Activated CD4-positive, alpha-beta T cell treated with anti-CD3 and anti-CD28 coated beads, Interleukin-10, Interleukin-2, amounts not matched to agents 100 ng/mL and 50 ng/mL, durations not matched to agents 16 hours and 8 hours (primary cell): ENCODE measurements at regions not wholly inside any gene's neighbourhood (a gene's known extent, or its start where the extent isn't known, plus 50 kb on each side); places are given as distances from the start of the nearest gene placed in this dataset.
"Not testable (repeated sequence)": the region's sequence is repeated elsewhere in the genome, so short reads cannot be mapped to it uniquely, and the experiment has no call there.

Experiments
- DNase-seq: peaks from one replicate; pipeline ENCODE4 v3.0.0-alpha.2; 2020

DNA sequence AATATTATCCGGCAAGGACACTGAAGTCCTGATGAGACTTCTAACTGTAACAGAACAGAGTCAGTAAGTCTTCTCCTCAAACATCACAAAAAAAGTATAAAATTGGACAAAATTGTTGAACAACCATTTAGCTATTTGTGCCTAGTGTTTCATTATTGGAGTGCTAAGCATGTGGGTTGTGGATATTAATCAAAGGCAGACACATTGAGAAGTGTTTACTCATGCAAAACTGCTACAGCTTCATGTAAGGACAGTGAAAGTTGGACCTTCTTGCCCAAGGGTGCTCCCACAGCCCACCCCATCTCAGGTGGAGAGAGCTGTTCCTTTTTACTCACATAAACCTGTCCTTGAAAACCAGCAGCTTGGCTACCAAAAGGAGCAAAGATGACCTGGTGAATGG lies 355.1 kb upstream of the DAB2 start:
- no peak for DNase-seq

DNA sequence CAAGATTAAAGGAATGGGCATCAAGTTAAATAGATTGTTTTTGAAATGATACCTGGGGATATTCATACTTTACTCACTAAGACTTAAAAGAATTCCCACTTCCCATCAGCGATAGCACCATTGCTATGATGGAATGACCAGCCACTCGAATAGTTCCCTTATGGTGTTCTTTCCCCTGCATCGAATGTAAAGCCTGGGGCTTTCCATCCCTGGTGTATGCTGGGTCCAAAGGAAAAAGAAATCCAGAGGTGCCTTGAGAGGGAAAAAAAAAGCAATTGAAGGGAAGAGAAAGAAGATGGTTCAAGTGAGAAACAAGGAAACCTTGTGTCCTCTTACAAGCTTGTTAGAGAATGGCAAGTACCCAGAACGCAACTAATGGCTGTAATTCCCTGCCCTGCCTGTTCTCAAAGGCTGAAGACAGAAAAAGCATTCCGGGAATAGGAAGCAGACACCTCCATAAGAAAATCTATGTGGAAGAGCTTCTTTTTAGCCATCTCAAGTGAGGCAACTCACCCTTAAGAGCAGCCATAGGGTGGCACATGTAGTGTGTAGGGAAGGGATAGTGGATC lies 351.1 kb upstream of the DAB2 start:
- no peak for DNase-seq

DNA sequence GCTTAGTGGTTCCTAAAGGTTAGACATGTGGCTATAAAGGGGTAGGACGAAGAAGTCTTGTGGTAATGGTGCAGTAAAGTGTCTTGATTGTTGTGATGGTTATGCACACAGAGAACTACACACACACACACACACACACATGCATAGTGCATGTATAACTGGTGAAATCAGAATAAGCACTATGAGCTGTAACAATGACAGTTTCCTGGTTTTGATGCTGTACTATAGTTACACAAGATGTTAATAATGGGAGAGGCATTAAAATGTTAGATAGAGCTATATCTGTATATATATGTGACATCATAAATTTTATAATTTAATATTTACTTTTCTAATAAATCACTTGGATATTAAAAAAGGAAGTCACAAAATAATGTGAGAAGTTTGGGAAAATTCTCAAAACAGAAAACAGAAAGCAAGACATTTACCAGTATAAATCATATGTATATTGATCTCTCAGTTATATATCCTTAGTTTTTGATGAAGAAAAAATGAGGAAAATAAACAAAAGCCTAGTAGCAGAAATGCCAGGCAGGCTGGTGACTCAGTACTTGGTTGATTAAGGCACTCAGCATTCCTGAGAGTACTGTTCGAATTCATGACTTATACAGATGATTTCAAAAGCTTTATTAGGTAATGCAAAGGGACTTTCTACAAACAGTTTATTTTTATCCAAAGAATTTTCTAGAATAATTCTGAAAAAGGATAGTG lies 350.5 kb upstream of the DAB2 start:
- DNase-seq, result no peak

DNA sequence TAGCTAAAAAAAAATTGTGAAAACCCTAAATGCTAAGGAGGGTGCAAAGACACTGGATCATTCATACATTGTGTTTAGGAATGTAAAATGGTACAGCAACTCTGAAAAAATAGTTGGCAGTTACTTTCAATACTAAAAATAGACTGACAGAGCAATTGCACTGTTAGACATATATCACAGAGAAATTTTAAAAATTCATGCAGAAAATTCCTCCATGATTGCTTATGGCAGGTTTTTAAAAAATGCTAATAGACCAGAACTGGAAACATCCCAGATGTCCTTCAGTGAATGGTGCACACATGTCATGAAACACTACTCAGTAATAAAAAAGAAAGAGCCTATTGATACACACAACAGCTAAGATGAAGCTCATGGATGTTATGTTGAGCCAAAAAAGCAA lies 349.8 kb upstream of the DAB2 start:
- DNase-seq, result no peak

DNA sequence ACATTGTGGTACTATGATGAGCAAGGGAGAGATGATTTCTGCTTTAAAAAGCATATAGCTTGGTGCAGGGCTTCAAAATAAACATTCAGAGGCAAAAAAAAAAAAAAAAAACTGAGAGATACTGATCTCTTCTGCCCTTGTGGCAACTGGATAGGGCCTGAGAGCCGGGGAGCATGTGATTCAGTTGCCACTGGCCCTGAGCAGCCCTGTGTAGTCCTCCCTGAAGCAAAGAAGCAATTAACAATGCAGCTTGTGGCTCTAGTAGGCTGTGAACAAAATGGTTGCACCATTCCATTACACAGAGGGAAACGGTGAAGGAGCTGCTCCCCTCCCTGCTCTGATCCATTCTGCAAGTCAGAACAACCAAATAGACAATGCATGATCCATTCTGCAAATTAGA lies 347.5 kb upstream of the DAB2 start:
- DNase-seq, result no peak

DNA sequence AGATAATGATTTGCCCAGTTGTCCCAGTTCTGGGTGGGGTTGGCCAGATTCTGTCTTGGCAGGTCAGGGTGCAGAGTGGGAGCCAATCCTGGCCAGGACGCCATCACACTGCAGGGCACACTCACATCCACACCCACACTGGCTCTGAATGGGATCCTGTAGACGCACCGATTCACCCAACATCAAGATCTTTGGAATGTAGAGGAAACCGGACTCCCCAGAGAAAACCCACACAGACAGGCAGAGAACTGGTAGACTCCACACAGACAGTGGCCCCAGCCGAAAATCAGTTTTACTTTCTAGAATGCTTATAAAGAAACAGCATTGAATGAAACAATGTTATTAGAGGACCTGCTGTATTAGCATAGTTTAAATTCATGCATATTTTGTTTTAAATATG lies 343.1 kb upstream of the DAB2 start:
- DNase-seq, result no peak

DNA sequence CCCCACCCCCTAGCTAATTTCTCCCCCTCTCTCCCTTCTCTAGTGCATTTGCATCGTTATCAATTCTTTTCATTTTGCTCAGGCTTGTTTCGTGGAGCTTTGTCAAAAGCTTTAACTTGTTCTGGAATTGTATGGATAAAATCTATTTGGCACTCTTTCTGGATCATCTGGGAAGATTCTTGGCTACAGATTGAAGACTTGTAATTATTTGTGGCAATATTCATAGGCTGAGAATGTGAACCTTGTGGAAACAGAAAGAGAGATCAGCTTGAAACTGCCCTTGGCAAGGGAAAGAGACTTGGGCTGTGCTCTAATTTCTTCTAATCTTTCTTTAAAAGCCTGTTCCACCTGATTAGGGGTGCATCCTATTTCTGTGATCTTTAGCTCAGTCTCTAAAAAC lies 340.6 kb upstream of the DAB2 start:
- no peak for DNase-seq

DNA sequence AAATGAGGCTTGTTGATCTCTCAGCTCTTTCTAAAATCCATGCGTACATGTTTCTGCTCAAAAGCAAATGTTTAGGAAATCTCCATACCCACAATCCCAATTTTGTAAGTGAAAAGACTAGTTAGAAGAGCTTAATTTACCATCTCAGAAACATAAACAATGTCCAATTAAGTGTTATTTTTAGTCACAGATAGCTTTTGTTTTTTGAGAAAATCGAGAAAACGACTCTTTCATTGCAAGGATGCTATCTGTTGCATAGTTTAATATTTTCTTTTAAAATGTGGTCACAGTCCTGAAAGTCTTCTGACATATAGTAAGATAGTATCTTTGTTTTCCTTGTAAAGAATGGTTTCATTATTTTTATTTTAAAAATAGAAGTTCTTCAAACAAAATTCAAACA lies 338.0 kb upstream of the DAB2 start:
- DNase-seq, result no peak

DNA sequence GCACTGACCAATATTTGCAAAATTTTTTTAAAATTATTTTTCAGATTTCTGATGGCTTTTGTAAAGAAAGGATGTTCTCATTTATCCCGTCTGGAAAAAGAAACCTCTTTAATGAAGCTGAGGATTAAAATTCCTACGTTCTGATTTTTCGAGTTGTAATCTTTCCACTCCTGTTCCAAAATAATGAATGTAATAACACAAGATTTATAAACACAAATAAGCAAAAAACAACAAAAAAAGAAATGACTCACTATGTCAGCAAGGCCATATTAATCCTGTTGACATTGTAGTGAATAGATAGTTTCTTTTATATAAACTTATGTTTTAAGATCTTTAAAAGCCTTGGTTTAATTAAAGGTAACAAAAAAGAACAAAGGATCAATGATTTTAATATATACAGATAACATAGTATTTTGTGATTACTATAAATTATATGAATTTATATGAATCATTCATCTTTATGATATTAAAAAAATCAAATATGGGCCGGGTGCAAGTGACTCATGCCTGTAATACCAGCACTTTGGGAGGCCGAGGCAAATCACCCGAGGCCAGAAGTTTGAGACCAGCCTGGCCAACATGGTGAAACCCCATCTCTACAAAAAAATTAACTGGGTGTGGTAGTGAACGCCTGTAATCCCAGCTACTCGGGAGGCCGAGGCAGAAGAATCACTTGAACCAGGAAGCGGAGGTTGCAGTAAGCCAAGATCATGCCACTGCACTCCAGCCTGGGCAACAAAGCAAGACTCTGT lies 336.6 kb upstream of the DAB2 start:
- DNase-seq, result no peak

DNA sequence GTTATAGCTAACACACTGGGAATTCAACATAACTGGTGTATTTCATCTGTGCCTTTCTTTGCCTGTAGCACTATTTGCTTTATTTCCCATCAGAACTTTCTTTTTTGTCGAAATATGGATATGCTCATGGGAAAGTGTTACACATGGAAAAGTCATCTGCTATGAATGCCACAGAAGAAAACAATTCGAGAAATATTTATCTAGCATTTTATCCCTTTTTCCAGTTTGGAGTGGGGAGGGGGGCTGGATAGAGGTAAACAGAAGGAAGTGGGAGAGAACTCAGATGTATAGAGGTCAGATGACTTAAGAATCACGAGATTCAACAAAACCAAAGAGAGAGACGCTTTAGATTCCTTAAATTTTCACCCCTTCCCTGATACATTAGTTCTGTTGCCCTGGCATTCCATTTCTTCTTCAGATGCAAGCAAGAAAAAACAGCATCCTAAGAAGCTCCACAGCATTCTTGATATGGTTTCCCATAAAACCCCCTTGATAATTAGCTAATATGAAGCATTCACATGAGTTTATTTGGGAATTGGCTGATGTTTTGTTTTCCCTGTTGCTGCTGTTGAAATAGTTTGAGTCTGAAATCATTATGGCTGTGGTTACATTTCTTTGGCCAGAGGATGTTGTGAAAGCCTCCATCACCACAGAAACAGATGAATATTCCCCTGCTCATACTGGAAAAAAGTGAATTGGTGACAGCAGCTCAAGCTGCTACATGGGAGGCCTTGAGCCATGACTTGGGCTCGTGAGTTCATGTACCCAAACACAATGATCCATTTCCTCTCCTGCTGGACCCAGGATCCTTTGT lies 335.8 kb upstream of the DAB2 start:
- DNase-seq, result no peak

DNA sequence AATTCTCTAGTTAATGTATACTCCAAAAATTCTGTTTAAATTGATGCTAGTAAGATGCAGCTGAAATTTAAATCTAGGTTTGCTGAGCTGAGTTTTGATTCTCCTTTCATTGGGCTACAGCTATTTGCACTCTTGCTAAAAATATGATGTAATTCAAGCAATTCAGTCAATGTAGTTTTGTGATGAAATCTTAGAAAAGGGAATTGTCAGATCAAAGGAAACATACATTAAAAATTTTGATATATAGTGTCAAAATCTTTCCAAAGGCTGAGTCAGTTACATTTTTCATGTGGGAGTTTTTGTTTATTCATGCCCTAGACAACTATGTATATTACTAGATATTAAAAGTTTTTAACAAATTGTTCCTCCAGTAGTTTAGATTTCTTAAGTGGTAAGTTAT lies 334.9 kb upstream of the DAB2 start:
- DNase-seq, result no peak

DNA sequence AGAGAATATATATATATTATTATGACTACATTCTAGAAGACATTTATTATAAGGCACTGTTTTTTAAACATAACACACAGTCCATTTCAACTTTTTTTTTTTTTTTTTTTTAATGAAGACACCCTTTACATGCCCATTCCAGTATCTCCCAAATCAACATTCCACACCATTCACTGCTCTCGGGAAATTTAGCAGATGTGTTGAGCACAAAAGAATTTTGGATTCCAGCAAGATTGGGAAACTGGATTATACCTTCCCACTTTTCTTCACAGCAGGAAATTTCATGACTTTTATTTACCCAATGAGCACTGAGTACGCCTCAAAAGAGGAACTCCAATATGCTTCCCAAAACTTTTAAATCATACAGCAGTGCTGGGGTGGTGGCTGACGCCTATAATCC lies 333.6 kb upstream of the DAB2 start:
- DNase-seq, result no peak

DNA sequence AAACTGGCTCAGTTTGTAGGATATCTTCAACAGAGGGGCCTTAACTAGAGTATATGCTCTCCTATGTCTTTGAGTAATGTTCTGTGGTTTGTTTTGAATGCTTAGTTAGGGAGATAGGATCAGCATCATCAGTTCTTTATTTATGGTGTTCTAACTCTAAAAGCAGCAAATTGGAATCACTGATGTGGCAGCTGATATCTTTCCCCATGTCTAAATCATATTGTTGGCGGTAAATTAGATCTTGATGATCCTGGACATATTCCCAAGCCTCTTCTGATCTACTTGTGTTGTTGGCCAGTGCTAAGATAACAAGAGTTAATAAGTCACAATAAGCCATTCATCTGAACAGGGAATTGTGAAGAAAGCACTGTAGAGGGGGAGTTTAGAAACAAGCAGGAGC lies 332.4 kb upstream of the DAB2 start:
- DNase-seq, result no peak

DNA sequence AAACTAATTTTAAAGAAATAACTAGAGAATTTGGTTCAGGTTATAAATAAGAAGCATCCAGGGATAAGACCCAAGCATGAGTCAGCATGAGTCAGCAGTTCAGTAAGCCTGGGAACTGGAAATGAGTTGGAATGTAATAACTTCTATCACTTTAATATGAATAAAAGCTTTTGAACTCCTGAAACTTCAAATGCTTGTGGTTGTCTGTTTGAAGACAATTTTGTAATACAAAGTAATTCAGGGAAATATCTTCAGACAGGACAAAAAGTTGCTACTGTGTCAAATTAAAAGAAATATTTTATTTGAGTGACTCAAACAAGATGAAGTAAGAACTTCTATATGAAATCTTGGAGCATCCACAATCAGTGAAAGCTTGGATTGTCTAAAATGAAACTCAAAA lies 331.2 kb upstream of the DAB2 start:
- no peak for DNase-seq

DNA sequence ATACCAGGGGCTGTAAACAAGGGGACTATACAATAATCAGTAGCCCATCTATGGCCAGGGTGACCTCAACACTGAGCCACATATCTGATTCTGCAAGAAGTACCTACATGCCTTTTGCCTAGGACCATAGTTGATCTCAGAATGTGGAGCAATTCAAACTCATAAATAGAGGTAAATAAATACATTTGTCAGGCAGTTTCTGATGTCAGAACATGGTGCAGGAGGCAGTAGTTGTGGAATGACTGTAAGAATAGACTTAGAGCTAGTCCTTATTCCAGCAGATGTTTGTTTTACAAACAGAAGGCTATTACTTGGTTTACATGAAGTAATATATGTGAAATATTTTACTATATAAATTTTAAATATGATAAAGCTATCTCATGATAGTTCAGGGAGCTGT lies 330.7 kb upstream of the DAB2 start:
- no peak for DNase-seq

DNA sequence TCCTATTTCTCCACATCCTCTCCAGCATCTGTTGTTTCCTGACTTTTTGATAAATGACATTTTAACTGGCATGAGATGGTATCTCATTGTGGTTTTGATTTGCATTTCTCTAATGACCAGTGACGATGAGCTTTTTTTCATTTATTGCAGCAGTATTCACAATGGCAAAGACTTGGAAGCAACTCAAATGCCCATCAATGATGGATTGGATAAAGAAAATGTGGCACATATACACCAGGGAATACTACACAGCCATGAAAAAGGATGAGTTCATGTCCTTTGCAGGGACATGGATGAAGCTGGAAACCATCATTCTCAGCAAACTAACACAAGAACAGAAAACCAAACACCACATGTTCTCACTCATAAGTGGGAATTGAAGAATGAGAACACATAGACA lies 329.0 kb upstream of the DAB2 start:
- not testable (repeated sequence) for DNase-seq

DNA sequence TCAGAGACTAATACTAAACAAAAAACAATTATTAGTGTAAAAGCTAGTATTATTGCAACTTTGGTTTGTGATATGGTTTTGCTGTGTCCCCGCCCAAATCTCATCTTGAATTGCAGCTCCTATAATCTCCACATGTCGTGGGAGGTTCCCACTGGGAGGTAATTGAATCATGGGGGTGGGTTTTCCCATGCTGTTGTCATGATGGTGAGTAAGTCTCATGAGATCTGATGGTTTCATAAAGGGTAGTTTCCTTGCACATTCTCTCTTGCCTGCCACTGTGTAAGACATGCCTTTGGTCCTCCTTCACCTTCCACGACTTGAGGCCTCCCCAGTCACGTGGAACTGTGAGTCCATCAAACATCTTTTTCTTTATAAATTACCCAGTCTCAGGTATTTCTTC lies 325.9 kb upstream of the DAB2 start:
- DNase-seq, result no peak

DNA sequence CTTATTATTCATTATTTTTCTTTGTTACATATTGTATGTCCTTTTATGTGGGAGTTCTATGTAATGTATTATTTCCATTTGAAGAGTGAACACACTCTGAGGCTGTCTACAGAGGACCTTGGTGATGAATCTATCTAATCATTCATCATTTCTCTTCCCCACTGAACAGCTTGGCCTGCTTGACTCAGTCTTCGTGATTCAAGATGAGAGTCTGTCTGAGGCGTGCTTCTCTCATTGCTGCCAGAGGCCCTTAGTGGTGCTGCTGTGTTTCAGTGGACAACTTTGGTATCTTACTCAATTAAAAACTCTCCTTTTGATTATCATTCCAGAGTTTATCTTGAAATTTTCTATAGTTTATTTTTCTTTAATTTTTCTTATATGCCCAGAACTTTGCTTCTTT lies 318.1 kb upstream of the DAB2 start:
- no peak for DNase-seq

DNA sequence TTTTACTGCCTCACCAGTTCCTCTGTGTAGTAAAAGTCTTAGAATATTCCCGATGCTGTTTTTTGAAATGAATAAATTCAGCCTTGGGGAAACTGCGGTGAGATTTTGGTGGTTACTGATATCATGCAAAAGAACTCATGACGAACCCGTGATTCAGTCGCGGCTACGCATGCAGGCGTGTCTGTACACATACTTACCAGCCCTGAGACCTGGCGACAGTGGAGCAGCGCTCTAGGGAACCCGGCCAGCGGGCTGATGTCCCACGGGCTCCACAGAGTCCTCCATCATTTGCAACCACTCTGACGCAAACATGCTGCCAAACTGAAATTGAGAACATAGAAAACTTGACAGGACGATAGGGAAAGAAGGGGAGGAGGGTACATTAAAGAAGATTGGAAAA lies 315.6 kb upstream of the DAB2 start:
- DNase-seq, result no peak

DNA sequence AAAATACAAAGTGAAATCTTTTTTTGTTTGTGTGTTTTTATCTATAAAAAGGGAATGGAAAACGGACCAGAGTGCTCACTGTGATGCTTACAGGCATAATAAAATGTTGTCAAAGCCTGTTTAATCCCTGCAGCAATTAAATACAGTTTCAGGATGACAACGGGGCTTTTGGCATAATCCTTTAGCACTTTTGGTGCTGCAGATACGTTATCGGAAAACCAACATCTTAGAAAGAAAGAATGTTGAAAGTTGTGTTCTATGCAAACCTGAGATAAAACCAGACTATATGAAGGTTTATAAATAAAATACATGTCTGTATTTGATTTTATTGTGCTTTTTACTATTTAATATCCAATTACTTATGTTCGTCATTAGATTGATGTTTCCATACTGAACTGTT lies 307.4 kb upstream of the DAB2 start:
- no peak for DNase-seq

DNA sequence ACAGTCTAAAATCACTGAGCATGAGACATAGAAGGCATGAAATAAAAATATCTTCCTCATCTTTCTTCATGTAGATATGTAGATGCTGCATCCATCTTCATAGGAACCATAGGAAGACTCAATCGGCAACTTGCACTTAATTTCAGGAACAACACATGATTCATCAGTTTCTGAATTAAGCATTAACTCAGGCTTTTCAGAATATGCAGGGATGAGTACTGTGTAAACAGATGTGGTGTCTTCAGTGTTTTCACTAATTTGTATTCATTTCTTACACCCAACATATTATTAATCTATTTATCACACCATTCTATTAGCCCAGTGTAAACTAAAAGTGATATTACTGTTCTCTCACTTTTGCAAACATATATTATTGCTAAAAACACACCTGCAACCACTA lies 305.9 kb upstream of the DAB2 start:
- DNase-seq, result no peak

DNA sequence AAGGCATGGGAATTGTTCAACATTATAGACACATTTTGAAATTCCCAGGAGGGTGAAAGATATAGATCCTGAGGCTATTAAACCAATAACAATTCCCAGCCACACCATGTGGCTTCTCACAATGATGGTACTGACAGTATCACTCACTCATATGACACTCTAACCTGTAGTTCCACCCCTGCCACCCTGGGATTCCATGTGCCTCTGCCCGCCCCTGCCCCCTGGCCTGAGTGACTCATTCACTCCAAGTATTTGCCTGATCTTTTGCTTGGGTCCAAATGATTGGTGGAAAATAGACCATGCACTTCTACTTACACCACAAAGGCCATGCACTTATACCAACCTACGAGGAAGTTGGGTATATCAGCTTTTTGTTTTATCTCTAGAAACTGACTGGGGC lies 305.2 kb upstream of the DAB2 start:
- DNase-seq, result no peak

DNA sequence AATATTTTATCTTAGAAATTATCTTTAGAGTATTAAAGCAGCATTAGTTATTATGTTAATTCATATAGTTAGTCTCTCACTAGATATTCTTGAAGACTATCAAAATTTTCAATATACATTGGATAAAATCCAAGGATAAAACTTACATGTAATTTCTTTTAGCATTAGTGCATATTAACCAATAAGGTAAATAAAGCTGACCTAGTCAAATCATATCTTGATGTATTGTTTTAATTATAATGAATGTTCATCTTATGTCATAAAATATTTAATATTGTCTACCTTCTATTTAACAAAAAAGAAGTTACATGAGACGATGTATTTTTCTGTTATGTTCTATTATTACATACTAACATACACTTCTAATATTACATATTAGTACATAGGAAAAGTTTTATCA lies 301.7 kb upstream of the DAB2 start:
- no peak for DNase-seq

DNA sequence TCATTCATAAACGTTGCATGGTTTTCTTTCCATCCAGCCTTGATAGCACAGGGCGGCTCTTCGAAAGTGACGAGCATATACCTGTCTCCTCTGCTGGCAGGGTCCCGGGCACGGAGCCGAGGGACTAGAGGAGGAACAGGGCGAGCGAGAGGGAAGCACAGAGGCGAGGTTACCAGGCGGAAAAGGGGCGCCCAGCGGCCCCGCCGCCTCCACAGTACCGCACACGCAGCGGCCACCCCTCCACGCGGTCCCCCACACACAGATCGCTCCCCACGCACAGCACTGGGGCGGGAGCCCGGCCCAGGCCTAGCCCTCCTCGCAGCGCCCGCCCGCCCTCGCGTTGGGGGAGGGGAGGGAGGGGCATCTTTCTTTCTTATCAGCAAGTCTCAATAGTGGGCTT lies 296.6 kb upstream of the DAB2 start:
- no peak for DNase-seq
